ENCODE measurements at regions not wholly inside any gene's neighbourhood (a gene's known extent, or its start where the extent isn't known, plus 50 kb on each side); places are given as distances from the start of the nearest gene placed in this dataset.

GRCh38 chr2:54403512-54404238, 52.5 kb upstream of the SPTBN1 start:
- no peak for TF ChIP-seq POLR2A (IDR thresholded peaks at IDR 0.05; ENCODE audit: low read depth, low read length)
- DNase-seq (ENCODE audit: insufficient read length, low spot score) = no peak
- no peak for FAIRE-seq

- no peak for TF ChIP-seq POLR2A (IDR thresholded peaks at IDR 0.05; ENCODE audit: low read depth, low read length)
- no peak for DNase-seq (ENCODE audit: insufficient read length, low spot score)
- no peak for FAIRE-seq
Measured at GRCh38 chr2:54404270-54404669, 51.9 kb upstream of the SPTBN1 start.

- no peak for DNase-seq (ENCODE audit: insufficient read length, low spot score)
- no peak for FAIRE-seq
- TF ChIP-seq POLR2A (IDR thresholded peaks at IDR 0.05; ENCODE audit: low read depth, low read length) = no peak
Measured at GRCh38 chr2:54406031-54406430, 50.1 kb upstream of the SPTBN1 start.
